GM21528 (cell line): ENCODE measurements at regions not wholly inside any gene's neighbourhood (a gene's known extent, or its start where the extent isn't known, plus 50 kb on each side); places are given as distances from the start of the nearest gene placed in this dataset.

Experiments
- ATAC-seq: cut with Tn5 transposase; IDR thresholded peaks from one replicate; pipeline ENCODE4 v1.9.1; 2021; ENCODE audit warnings: mild to moderate bottlenecking, moderate library complexity; ENCODE audit not compliant: unreplicated experiment, low FRiP score

GRCh38 chr5:133675376-133676154, 63.2 kb upstream of the FSTL4 start:
- no peak for ATAC-seq

GRCh38 chr5:133670336-133670735, 58.0 kb upstream of the FSTL4 start:
- no peak for ATAC-seq

- ATAC-seq = no peak
Observed at GRCh38 chr5:133669472-133669871, 57.1 kb upstream of the FSTL4 start.

GRCh38 chr5:133668458-133668857, 56.1 kb upstream of the FSTL4 start:
- ATAC-seq = no peak

- ATAC-seq = no peak
Observed at GRCh38 chr5:133667217-133667616, 54.9 kb upstream of the FSTL4 start.

- no peak for ATAC-seq
Observed at GRCh38 chr5:133665571-133665970, 53.2 kb upstream of the FSTL4 start.

GRCh38 chr5:133664422-133664821, 52.1 kb upstream of the FSTL4 start:
- ATAC-seq = no peak

GRCh38 chr5:133663397-133664054, 51.2 kb upstream of the FSTL4 start:
- no peak for ATAC-seq

GRCh38 chr5:133662578-133662977, 50.2 kb upstream of the FSTL4 start:
- no peak for ATAC-seq
